ENCODE measurements at regions not wholly inside any gene's neighbourhood (a gene's known extent, or its start where the extent isn't known, plus 50 kb on each side); places are given as distances from the start of the nearest gene placed in this dataset.

GRCh38 chr10:21021843-21022594 is 124.9 kb upstream of the NEBL start:
- Histone ChIP-seq H3K27me3 (ENCODE audit: low read depth, low read length) (no peaks in the 10 kb centered on the region), H3K9me3 (ENCODE audit: insufficient read depth, low read length) (no peaks in the 10 kb centered on the region), H2AFZ (ENCODE audit: low read depth, low read length) (no peak overlapping the region), H3K79me2 (ENCODE audit: low read length) (no peaks in the 10 kb centered on the region), H4K20me1 (ENCODE audit: insufficient read depth, low read length) (no peaks in the 10 kb centered on the region), H3K4me1 (ENCODE audit: low read length) (no peaks in the 10 kb centered on the region), H3K36me3 (replicated peaks; ENCODE audit: low read depth, low read length) (no peaks in the 10 kb centered on the region), H3K9ac (ENCODE audit: low read length) (no peak overlapping the region), H3K27ac (ENCODE audit: low read length) (no peak overlapping the region), H3K4me2 (ENCODE audit: low read length) (no peak overlapping the region), H3K4me3 (ENCODE audit: low read length) (no peak overlapping the region)
- TF ChIP-seq, protein P1, sequence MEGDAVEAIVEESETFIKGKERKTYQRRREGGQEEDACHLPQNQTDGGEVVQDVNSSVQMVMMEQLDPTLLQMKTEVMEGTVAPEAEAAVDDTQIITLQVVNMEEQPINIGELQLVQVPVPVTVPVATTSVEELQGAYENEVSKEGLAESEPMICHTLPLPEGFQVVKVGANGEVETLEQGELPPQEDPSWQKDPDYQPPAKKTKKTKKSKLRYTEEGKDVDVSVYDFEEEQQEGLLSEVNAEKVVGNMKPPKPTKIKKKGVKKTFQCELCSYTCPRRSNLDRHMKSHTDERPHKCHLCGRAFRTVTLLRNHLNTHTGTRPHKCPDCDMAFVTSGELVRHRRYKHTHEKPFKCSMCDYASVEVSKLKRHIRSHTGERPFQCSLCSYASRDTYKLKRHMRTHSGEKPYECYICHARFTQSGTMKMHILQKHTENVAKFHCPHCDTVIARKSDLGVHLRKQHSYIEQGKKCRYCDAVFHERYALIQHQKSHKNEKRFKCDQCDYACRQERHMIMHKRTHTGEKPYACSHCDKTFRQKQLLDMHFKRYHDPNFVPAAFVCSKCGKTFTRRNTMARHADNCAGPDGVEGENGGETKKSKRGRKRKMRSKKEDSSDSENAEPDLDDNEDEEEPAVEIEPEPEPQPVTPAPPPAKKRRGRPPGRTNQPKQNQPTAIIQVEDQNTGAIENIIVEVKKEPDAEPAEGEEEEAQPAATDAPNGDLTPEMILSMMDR (IDR thresholded peaks at IDR 0.05; ENCODE audit: low read depth, low read length) = no peak
- no peak for TF ChIP-seq EZH2phosphoT487 (IDR thresholded peaks at IDR 0.05; ENCODE audit: low read depth)

GRCh38 chr10:21021231-21021630 is 124.1 kb upstream of the NEBL start:
- Histone ChIP-seq H3K4me3 (ENCODE audit: low read length) (no peak overlapping the region), H3K9me3 (ENCODE audit: insufficient read depth, low read length) (no peaks in the 10 kb centered on the region), H2AFZ (ENCODE audit: low read depth, low read length) (no peak overlapping the region), H3K27ac (ENCODE audit: low read length) (no peak overlapping the region), H3K4me2 (ENCODE audit: low read length) (no peak overlapping the region), H3K27me3 (ENCODE audit: low read depth, low read length) (no peaks in the 10 kb centered on the region), H3K79me2 (ENCODE audit: low read length) (no peaks in the 10 kb centered on the region), H3K36me3 (replicated peaks; ENCODE audit: low read depth, low read length) (no peaks in the 10 kb centered on the region), H4K20me1 (ENCODE audit: insufficient read depth, low read length) (no peaks in the 10 kb centered on the region), H3K4me1 (ENCODE audit: low read length) (no peaks in the 10 kb centered on the region), H3K9ac (ENCODE audit: low read length) (no peak overlapping the region)
- TF ChIP-seq, protein P1 (IDR thresholded peaks at IDR 0.05; ENCODE audit: low read depth, low read length) = no peak
- TF ChIP-seq EZH2phosphoT487 (IDR thresholded peaks at IDR 0.05; ENCODE audit: low read depth) = no peak

DNA sequence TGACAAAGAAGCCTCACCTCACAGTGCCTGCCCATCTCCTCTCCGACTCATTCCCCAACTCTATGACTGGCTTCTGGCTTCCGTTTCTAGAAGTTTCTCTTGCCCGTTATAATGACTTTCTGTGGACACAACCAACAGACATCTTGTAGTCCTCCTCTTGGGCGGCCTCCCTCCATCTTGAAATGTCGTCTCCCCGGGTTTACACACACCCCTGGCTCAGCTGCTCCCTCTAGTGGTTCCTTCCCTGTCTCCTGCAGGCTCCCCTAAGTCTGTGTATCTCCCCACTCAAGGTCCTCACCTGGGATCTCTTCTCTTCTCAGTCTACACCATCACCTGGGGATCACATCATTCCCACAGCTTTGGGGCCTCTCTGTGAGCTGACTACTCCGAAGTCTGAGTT is 123.4 kb upstream of the NEBL start:
- TF ChIP-seq EZH2phosphoT487 (IDR thresholded peaks at IDR 0.05; ENCODE audit: low read depth) = no peak
- TF ChIP-seq, protein P1 (IDR thresholded peaks at IDR 0.05; ENCODE audit: low read depth, low read length) = peak; percentile 37
- Histone ChIP-seq H3K36me3 (replicated peaks; ENCODE audit: low read depth, low read length) (no peaks in the 10 kb centered on the region), H3K9me3 (ENCODE audit: insufficient read depth, low read length) (no peaks in the 10 kb centered on the region), H3K4me1 (ENCODE audit: low read length) (no peaks in the 10 kb centered on the region), H3K4me3 (ENCODE audit: low read length) (no peak overlapping the region), H4K20me1 (ENCODE audit: insufficient read depth, low read length) (no peaks in the 10 kb centered on the region), H2AFZ (ENCODE audit: low read depth, low read length) (no peak overlapping the region), H3K79me2 (ENCODE audit: low read length) (no peaks in the 10 kb centered on the region), H3K4me2 (ENCODE audit: low read length) (no peak overlapping the region), H3K9ac (ENCODE audit: low read length) (no peak overlapping the region), H3K27me3 (ENCODE audit: low read depth, low read length) (no peaks in the 10 kb centered on the region), H3K27ac (ENCODE audit: low read length) (no peak overlapping the region)

DNA sequence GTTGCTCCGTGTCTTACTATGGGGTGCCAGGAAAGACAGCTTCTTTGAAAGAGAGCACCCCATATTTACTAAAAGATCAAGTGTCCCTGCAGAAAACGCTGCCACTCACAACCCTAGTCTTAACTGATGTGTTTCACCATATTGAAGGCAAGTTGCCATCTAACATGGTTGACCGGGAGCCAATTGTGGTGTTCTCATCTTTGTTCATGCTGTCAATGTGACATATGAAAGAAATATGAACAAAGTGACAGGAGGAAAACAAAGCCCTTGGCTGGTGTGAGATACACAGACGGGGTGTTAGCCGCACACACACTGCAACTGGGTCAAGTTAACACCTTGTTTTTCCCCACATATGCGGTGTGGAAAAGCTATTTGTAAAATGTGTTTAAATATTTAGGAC is 122.3 kb upstream of the NEBL start:
- no peak overlapping the region for H2AFZ ChIP-seq (ENCODE audit: low read depth, low read length)

More for the DNA sequence above, 122.3 kb upstream of the NEBL start:
- H3K4me1 ChIP-seq (ENCODE audit: low read length) = no peaks in the 10 kb centered on the region
- H3K4me2 ChIP-seq (ENCODE audit: low read length) = no peak overlapping the region
- no peaks in the 10 kb centered on the region for H3K36me3 ChIP-seq (replicated peaks; ENCODE audit: low read depth, low read length)
- no peaks in the 10 kb centered on the region for H3K79me2 ChIP-seq (ENCODE audit: low read length)
- H3K27ac ChIP-seq (ENCODE audit: low read length) = no peak overlapping the region
- TF ChIP-seq, protein P1 (IDR thresholded peaks at IDR 0.05; ENCODE audit: low read depth, low read length) = no peak
- TF ChIP-seq EZH2phosphoT487 (IDR thresholded peaks at IDR 0.05; ENCODE audit: low read depth) = no peak
- no peaks in the 10 kb centered on the region for H4K20me1 ChIP-seq (ENCODE audit: insufficient read depth, low read length)
- no peak overlapping the region for H3K4me3 ChIP-seq (ENCODE audit: low read length)
- H3K9ac ChIP-seq (ENCODE audit: low read length) = no peak overlapping the region
- H3K27me3 ChIP-seq (ENCODE audit: low read depth, low read length) = no peaks in the 10 kb centered on the region
- H3K9me3 ChIP-seq (ENCODE audit: insufficient read depth, low read length) = no peaks in the 10 kb centered on the region

All from OCI-LY3 (cell line).